H1 (cell line): ENCODE measurements at regions not wholly inside any gene's neighbourhood (a gene's known extent, or its start where the extent isn't known, plus 50 kb on each side); places are given as distances from the start of the nearest gene placed in this dataset.

Experiments
- CTCF ChIA-PET: fragments of 300-600 bp; sonication (Branson Sonifier 250); formaldehyde crosslinking; loops from one replicate; lab custom pipeline; 2021; ENCODE audit not compliant: partially characterized antibody; lab: Charles Lee
- POLR2A ChIA-PET: fragments of 300-600 bp; sonication (Branson Sonifier 250); formaldehyde crosslinking; loops from one replicate; lab custom pipeline; 2021; ENCODE audit warnings: inconsistent platforms; ENCODE audit not compliant: partially characterized antibody; lab: Charles Lee
- DNase-seq, 2 experiments: peaks; one replicate each; pipeline versions ENCODE4 v3.0.0 to v3.0.0-alpha.2; 2010 to 2022; ENCODE audit warnings: low spot score in 2 of 2, low read depth in 1 of 2, mixed read lengths in 1 of 2
- FAIRE-seq: peaks from 2 replicates; lab custom pipeline; 2011; peaks lifted over from hg19 to GRCh38; lab: Jason Lieb, UNC
- H2AFZ ChIP-seq: 2 replicates; pipeline ENCODE4 v1.8.1; 2012; ENCODE audit warnings: low read length, inconsistent platforms
- H2AK5ac ChIP-seq: 2 replicates; pipeline ENCODE4 v1.6.1; 2013; ENCODE audit warnings: low read depth, low read length
- H2BK120ac ChIP-seq: replicated peaks from 2 replicates; pipeline ENCODE3; 2013; ENCODE audit warnings: low read depth, low read length, inconsistent platforms
- H2BK12ac ChIP-seq: 2 replicates; pipeline ENCODE4 v1.6.1; 2013; ENCODE audit warnings: low read depth, low read length
- H2BK15ac ChIP-seq: 2 replicates; pipeline ENCODE4 v1.6.1; 2013; ENCODE audit warnings: low read length
- H2BK20ac ChIP-seq: 2 replicates; pipeline ENCODE4 v1.6.1; 2013; ENCODE audit warnings: low read length
- H2BK5ac ChIP-seq: 2 replicates; pipeline ENCODE4 v1.6.1; 2013; ENCODE audit warnings: low read depth, low read length
- H3K14ac ChIP-seq: 2 replicates; pipeline ENCODE4 v1.6.1; 2013; ENCODE audit warnings: inconsistent platforms; ENCODE audit not compliant: insufficient read length
- H3K18ac ChIP-seq: 2 replicates; pipeline ENCODE4 v1.6.1; 2013; ENCODE audit warnings: low read length; ENCODE audit errors: extremely low read depth
- H3K23ac ChIP-seq: 2 replicates; pipeline ENCODE4 v1.6.1; 2013; ENCODE audit warnings: inconsistent platforms; ENCODE audit not compliant: insufficient read length
- H3K23me2 ChIP-seq: 2 replicates; pipeline ENCODE4 v1.6.1; 2013; ENCODE audit warnings: low read depth, low read length
- H3K27ac ChIP-seq: 2 replicates; pipeline ENCODE4 v1.6.1; 2011; ENCODE audit warnings: low read depth, low read length, inconsistent platforms
- H3K27me3 ChIP-seq, 4 experiments: replicated peaks in 1 of 4; 1 replicate in 1 of 4; 2 replicates in 3 of 4; pipeline versions ENCODE4 v1.6.1 to v1.8.1; 2011 to 2013; ENCODE audit warnings: low read length in 3 of 4, mild to moderate bottlenecking in 3 of 4, inconsistent platforms in 2 of 4, mixed read lengths in 2 of 4, moderate library complexity in 1 of 4; ENCODE audit not compliant: control insufficient read depth in 3 of 4, insufficient read depth in 3 of 4; ENCODE audit errors: extremely low read depth in 1 of 4
- H3K36me3 ChIP-seq, 4 experiments: 2 replicates each; pipeline versions ENCODE4 v1.6.1 to v1.8.1; 2011 to 2013; ENCODE audit warnings: mild to moderate bottlenecking in 4 of 4, low read length in 3 of 4, moderate library complexity in 2 of 4, control low read depth in 1 of 4, inconsistent platforms in 1 of 4; ENCODE audit not compliant: insufficient read depth in 4 of 4, control insufficient read depth in 2 of 4
- H3K4ac ChIP-seq: replicated peaks from 2 replicates; pipeline ENCODE3; 2013; ENCODE audit warnings: low read length, low read depth, mixed read lengths, inconsistent platforms; ENCODE audit not compliant: insufficient read length
- H3K4me1 ChIP-seq, 4 experiments: replicated peaks in 1 of 4; 1 replicate in 1 of 4; 2 replicates in 3 of 4; pipeline versions ENCODE4 v1.6.1 to v1.8.1; 2011 to 2013; ENCODE audit warnings: low read length in 3 of 4, inconsistent platforms in 2 of 4, mixed read lengths in 1 of 4; ENCODE audit not compliant: insufficient read depth in 4 of 4, control insufficient read depth in 3 of 4
- H3K4me2 ChIP-seq, 2 experiments: 2 replicates each; pipeline versions ENCODE4 v1.6.1 to v1.8.1; 2011 to 2013; ENCODE audit warnings: low read depth in 2 of 2, low read length in 2 of 2, control low read depth in 1 of 2, inconsistent platforms in 1 of 2, mild to moderate bottlenecking in 1 of 2; ENCODE audit not compliant: insufficient read depth in 1 of 2
- H3K4me3 ChIP-seq, 4 experiments: fragments of 200-600, 300-600 bp in 1 of 4; sonication (generic), shearing (Covaris generic), sonication (Bioruptor Twin) in 1 of 4; 2 replicates each; pipeline versions ENCODE4 v1.5.1 to v1.8.1; 2011 to 2016; ENCODE audit warnings: low read length in 4 of 4, low read depth in 3 of 4, control low read depth in 2 of 4, inconsistent platforms in 2 of 4, mild to moderate bottlenecking in 2 of 4, mixed read lengths in 1 of 4, moderate library complexity in 1 of 4; ENCODE audit not compliant: insufficient read depth in 2 of 4; ENCODE audit errors: extremely low read depth in 1 of 4
- H3K56ac ChIP-seq: replicated peaks from 2 replicates; pipeline ENCODE3; 2013; ENCODE audit warnings: low read depth, mild to moderate bottlenecking, mixed read lengths, low read length, inconsistent platforms; ENCODE audit not compliant: insufficient read length
- H3K79me1 ChIP-seq: 2 replicates; pipeline ENCODE4 v1.6.1; 2013; ENCODE audit warnings: low read depth, low read length, control low read depth
- H3K79me2 ChIP-seq, 2 experiments: 2 replicates each; pipeline versions ENCODE4 v1.6.1 to v1.8.1; 2012 to 2013; ENCODE audit warnings: low read length in 2 of 2, mild to moderate bottlenecking in 2 of 2, inconsistent platforms in 1 of 2; ENCODE audit not compliant: insufficient read depth in 2 of 2, control insufficient read depth in 1 of 2
- H3K9ac ChIP-seq, 4 experiments: replicated peaks in 1 of 4; 1 replicate in 1 of 4; 2 replicates in 3 of 4; pipeline versions ENCODE4 v1.6.1 to v1.8.1; 2011 to 2013; ENCODE audit warnings: low read depth in 3 of 4, low read length in 3 of 4, control low read depth in 2 of 4, mild to moderate bottlenecking in 2 of 4, moderate library complexity in 2 of 4, inconsistent platforms in 1 of 4; ENCODE audit errors: extremely low read depth in 1 of 4
- H3K9me3 ChIP-seq, 2 experiments: 2 replicates each; pipeline versions ENCODE4 v1.6.1 to v1.8.1; 2012 to 2013; ENCODE audit warnings: mild to moderate bottlenecking in 2 of 2, moderate library complexity in 2 of 2, control low read depth in 1 of 2, inconsistent platforms in 1 of 2, low read depth in 1 of 2, low read length in 1 of 2, mixed read lengths in 1 of 2; ENCODE audit not compliant: insufficient read depth in 2 of 2
- H4K20me1 ChIP-seq, 2 experiments: replicated peaks in 1 of 2; 2 replicates each; pipeline versions ENCODE3 to v1.8.1; 2011 to 2013; ENCODE audit warnings: inconsistent platforms in 2 of 2, low read length in 2 of 2, mild to moderate bottlenecking in 1 of 2; ENCODE audit not compliant: insufficient read depth in 2 of 2, control insufficient read depth in 1 of 2
- H4K5ac ChIP-seq: 2 replicates; pipeline ENCODE4 v1.6.1; 2013; ENCODE audit warnings: low read length, low read depth, mixed read lengths, inconsistent platforms; ENCODE audit not compliant: insufficient read length
- H4K8ac ChIP-seq: 2 replicates; pipeline ENCODE4 v1.8.0; 2013; ENCODE audit warnings: mild to moderate bottlenecking, moderate library complexity, low read length, inconsistent platforms; ENCODE audit not compliant: insufficient read depth; ENCODE audit errors: extremely low read depth
- H4K91ac ChIP-seq: replicated peaks from 2 replicates; pipeline ENCODE3; 2013; ENCODE audit warnings: low read length, mixed read lengths, inconsistent platforms; ENCODE audit not compliant: insufficient read length
- BACH1 ChIP-seq: IDR thresholded peaks from 2 replicates; pipeline ENCODE4 v1.6.1; 2012; ENCODE audit warnings: low read length, improper control_type of control experiment
- CBX8 ChIP-seq: fragments of 300-800, 300-1000 bp; sonication (generic); IDR thresholded peaks from 2 replicates; pipeline ENCODE4 v1.7.1; 2016; ENCODE audit warnings: low read depth, low read length, borderline replicate concordance
- CTCF ChIP-seq, 3 experiments: IDR thresholded peaks; 1 replicate in 2 of 3; 2 replicates in 1 of 3; pipeline versions ENCODE4 v1.5.1 to v1.6.1; 2011; ENCODE audit warnings: low read length in 3 of 3, mild to moderate bottlenecking in 3 of 3, inconsistent platforms in 2 of 3, low read depth in 1 of 3, moderate library complexity in 1 of 3; ENCODE audit not compliant: insufficient read depth in 1 of 3; ENCODE audit errors: control extremely low read depth in 1 of 3
- EP300 ChIP-seq, 2 experiments: IDR thresholded peaks; 1 replicate in 1 of 2; 2 replicates in 1 of 2; pipeline ENCODE4 v1.6.1; 2011 to 2012; ENCODE audit warnings: low read depth in 2 of 2, low read length in 2 of 2, mild to moderate bottlenecking in 2 of 2, borderline replicate concordance in 1 of 2, inconsistent platforms in 1 of 2, moderate library complexity in 1 of 2
- JUND ChIP-seq: IDR thresholded peaks from 2 replicates; pipeline ENCODE4 v1.6.1; 2011; ENCODE audit warnings: mild to moderate bottlenecking, improper control_type of control experiment, low read length
- MAFK ChIP-seq: IDR thresholded peaks from 2 replicates; pipeline ENCODE4 v1.6.1; 2012; ENCODE audit warnings: low read depth, mild to moderate bottlenecking, improper control_type of control experiment, low read length
- POLR2A ChIP-seq, 2 experiments: IDR thresholded peaks; 1 replicate in 1 of 2; 2 replicates in 1 of 2; pipeline ENCODE4 v1.6.1; 2011; ENCODE audit warnings: low read depth in 2 of 2, low read length in 2 of 2, mild to moderate bottlenecking in 2 of 2; ENCODE audit errors: control extremely low read depth in 1 of 2
- POU5F1 ChIP-seq: IDR thresholded peaks from 2 replicates; pipeline ENCODE4 v1.6.1; 2011; ENCODE audit warnings: low read depth, mild to moderate bottlenecking, low read length, moderate library complexity
- SIN3A ChIP-seq, 2 experiments: IDR thresholded peaks in 1 of 2; conservative IDR thresholded peaks in 1 of 2; 2 replicates each; pipeline ENCODE4 v1.6.1; 2011 to 2012; ENCODE audit warnings: low read length in 2 of 2, improper control_type of control experiment in 1 of 2, low read depth in 1 of 2, mild to moderate bottlenecking in 1 of 2
- SP2 ChIP-seq: IDR thresholded peaks from 2 replicates; pipeline ENCODE4 v1.6.1; 2012; ENCODE audit warnings: mild to moderate bottlenecking, low read length, inconsistent platforms
- TAF1 ChIP-seq: IDR thresholded peaks from 2 replicates; pipeline ENCODE4 v1.6.1; 2011; ENCODE audit warnings: mild to moderate bottlenecking, low read depth, low read length
- TCF12 ChIP-seq: IDR thresholded peaks from 2 replicates; pipeline ENCODE4 v1.6.1; 2011; ENCODE audit warnings: low read depth, mild to moderate bottlenecking, low read length
- WGBS, 2 experiments: shearing (Covaris generic) in 1 of 2; methylation state at CpG; one replicate each; pipeline versions ENCODE4 v1.1.6 to v1.1.7; 2013 to 2015; ENCODE audit warnings: low lambda C conversion rate in 2 of 2, mixed read lengths in 2 of 2, inconsistent platforms in 1 of 2, low coverage in 1 of 2, missing lambda C conversion rate in 1 of 2; ENCODE audit not compliant: insufficient replicate concordance in 2 of 2, insufficient coverage in 1 of 2, insufficient read length in 1 of 2; ENCODE audit errors: extremely low coverage in 1 of 2, missing lambda C conversion rate in 1 of 2; 5-methylcytosine and 5-hydroxymethylcytosine counted together

- H3K23ac ChIP-seq = no peak overlapping the region
- H3K27me3 ChIP-seq = no peaks in the 10 kb centered on the region
- no peaks in the 10 kb centered on the region for H3K9me3 ChIP-seq
- DNase-seq = no peak
- no peak overlapping the region for H3K56ac ChIP-seq
- no peak for FAIRE-seq
- no peak overlapping the region for H2AFZ ChIP-seq
- no peak overlapping the region for H4K5ac ChIP-seq
- H3K14ac ChIP-seq = no peak overlapping the region
- TF ChIP-seq CBX8 (no peak), MAFK (no peak), EP300 (IDR thresholded peaks at IDR 0.05; ENCODE audit: borderline replicate concordance in 1 of 2, low read depth in 2 of 2, low read length in 2 of 2) (no peak), BACH1 (no peak), POLR2A (IDR thresholded peaks at IDR 0.05; ENCODE audit: control extremely low read depth in 1 of 2, low read depth in 2 of 2, low read length in 2 of 2) (no peak), SP2 (no peak), CTCF (IDR thresholded peaks at IDR 0.05; ENCODE audit: control extremely low read depth in 1 of 3, insufficient read depth in 1 of 3, low read depth in 1 of 3, low read length in 3 of 3) (no peak), TCF12 (no peak), SIN3A (conservative IDR thresholded peaks at IDR 0.05 in 1 of 2, IDR thresholded peaks at IDR 0.05 in 1 of 2; ENCODE audit: low read depth in 1 of 2, low read length in 2 of 2) (no peak), TAF1 (no peak), JUND (no peak), POU5F1 (no peak)
- H3K9ac ChIP-seq = no peak overlapping the region
- no peak overlapping the region for H2BK120ac ChIP-seq
- no peaks in the 10 kb centered on the region for H4K20me1 ChIP-seq
- H3K79me1 ChIP-seq = no peaks in the 10 kb centered on the region
- CTCF ChIA-PET = interaction anchor here (0.8 to 1.7 kb wide), 2 partner anchors 10 to 13 kb away, joined by 3 to 4 read pairs; no protein-coding TSS in a partner anchor
- no peaks in the 10 kb centered on the region for H3K4me1 ChIP-seq
- no peaks in the 10 kb centered on the region; the same call in 1 of the 2 replicates for H3K23me2 ChIP-seq
- H4K8ac ChIP-seq = no peak overlapping the region
- no peak overlapping the region for H2BK15ac ChIP-seq
- H3K4me2 ChIP-seq = no peak overlapping the region
- H4K91ac ChIP-seq = no peak overlapping the region
- H3K27ac ChIP-seq = no peak overlapping the region
- no peak overlapping the region for H2BK20ac ChIP-seq
- H2AK5ac ChIP-seq = no peak overlapping the region
- H3K4ac ChIP-seq = no peak overlapping the region
- WGBS, 2 experiments = 91% methylated on average over 2 of the region's 2 CpGs; no CpG with 5 or more reads in 1 of the 2 experiments
- H3K79me2 ChIP-seq = no peaks in the 10 kb centered on the region
- H3K4me3 ChIP-seq = no peak overlapping the region
- H3K18ac ChIP-seq = no peak overlapping the region
- no peak overlapping the region for H2BK5ac ChIP-seq
- POLR2A ChIA-PET = interaction anchor here (0.6 kb wide), 1 partner anchor 164 kb away, joined by 3 read pairs; no protein-coding TSS in a partner anchor
- H3K36me3 ChIP-seq = no peaks in the 10 kb centered on the region
- no peak overlapping the region for H2BK12ac ChIP-seq
Measured at GRCh38 chr9:86652736-86653135, 294.6 kb downstream of the GAS1 start.
